IPS-NIHi7 (cell line): ENCODE measurements at regions not wholly inside any gene's neighbourhood (a gene's known extent, or its start where the extent isn't known, plus 50 kb on each side); places are given as distances from the start of the nearest gene placed in this dataset.
"Not testable (repeated sequence)": the region's sequence is repeated elsewhere in the genome, so short reads cannot be mapped to it uniquely, and the experiment has no call there.

Experiments used
- DNase-seq: peaks from one replicate; pipeline ENCODE4 v3.0.0; 2012; ENCODE audit warnings: mixed read lengths; ENCODE audit errors: extremely low spot score

DNA sequence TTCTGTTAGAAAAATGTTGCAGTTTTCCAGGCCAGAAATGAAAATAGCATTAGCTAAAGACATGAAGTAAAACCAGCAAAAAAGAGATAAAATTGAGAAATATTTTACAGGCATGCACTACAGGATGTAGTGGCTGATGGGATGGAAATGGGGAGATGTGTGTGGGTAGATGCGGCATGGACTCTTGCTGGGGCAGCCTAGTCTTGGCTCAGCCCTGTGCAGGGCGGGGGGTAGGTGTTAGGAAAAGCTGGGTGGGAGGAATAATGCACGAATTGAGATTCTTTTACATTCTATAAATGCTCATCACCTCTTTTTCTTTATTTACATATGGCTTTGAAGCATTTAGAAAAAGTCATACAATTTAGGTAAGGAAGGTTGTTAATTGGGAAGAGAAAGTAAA is 334.2 kb downstream of the NUP35 start:
- no peak for DNase-seq

DNA sequence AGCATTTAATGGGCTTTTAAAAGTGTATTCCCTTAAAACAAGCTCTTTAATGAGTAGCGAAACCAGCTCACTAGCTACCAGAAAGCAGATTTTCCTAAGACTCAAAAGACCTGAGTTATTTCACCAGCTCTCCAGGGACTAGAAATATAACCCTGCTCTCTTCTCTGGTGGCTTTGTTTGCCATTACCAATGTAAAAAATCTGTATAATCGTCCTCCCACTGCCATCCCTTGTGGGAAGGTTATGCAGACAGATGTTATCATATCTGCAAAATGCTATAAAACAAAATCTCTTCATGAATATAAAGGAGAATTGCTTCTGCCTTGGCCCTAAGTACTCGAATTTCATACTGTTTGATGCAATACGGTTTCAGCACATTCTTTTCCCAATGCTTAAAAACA is 335.2 kb downstream of the NUP35 start:
- no peak for DNase-seq

DNA sequence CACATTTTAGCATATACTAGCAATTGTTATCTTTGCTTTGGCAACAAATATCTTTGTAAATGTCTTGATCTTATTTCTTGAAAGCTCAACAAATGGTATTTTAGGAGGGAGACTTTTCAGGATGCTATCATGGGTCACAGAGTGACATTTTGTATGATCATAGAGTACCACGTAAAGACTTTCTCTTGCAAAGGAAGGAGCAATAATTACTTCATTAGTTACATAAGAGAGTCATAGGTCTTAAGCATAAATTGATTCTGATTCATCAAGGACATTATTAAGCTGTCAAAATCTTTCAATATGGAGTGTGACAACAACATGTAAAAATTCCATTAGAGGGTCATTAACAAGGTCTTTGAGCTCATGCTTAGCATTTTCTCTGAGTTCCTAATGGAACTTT is 339.6 kb downstream of the NUP35 start:
- DNase-seq: no peak

DNA sequence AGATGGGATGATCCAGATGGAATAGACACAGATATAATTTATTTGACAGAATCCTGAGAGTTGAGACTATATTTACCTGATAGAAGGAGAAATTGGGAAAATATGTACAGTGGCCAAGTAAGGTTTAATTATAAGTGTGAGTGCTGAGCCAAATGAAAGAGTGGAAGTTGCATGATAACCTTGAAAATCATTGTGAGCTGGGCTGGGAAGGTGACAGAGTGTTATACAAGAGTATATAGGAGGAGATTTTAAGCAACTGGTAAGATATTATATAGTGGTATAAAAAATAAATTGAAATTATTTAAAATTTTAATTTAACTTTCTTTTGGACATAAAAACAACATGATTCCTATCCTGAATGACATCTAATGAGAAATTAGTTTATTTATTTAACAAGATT is 340.8 kb downstream of the NUP35 start:
- no peak for DNase-seq

DNA sequence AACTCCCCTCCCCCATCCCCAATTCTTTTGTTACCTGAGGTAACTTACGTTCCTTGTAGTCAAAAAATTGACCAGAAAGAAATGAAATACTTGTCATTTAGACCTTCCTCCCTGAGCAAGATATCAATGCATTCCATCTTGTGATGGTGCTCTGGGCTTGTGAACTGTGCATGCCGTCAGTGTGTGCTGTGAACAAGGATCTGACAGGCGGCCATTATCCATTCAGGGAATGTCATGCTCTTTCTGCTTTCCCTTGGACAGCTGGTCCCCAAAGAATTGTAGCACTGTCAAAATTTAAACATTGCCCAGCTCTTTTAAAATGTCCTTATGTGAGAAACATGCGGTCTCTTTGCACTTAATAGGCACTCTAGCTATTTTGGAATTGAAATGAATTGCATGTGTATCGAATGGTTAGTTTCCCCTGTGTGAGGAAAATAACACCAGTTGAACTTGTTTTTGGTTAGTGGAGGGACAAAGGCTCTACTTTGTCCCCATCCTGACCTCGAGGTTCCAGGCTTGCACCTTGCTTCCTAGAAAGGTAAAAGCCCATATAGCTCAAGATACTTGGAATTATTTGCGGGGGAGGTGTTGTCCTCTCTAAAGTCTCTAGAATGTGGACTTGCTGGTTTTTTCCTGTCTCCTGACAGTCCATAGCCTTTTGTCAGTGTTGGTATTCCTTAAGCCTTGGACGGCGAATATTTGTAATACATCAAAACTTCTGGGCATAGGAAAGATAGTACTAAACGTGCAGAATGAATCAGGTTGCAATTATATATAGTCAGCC is 350.9 kb downstream of the NUP35 start:
- DNase-seq: no peak

DNA sequence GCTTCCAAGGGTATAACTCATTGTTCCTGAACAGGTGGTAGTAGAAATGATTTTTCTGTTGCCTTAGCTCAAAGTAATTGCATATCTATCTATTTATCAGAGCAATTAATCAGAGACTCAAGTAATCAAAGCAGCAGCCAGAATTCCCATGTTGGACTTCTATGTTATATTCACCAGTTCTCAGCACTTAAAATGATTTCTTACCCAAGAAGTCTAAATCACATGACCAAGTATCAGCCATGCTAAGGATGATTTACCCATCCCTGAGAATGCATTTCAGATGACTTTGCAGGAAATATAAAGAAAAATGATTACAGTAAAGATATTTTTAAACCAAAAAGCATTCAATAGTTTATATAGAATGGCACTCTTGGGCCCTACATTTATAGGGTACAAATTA is 352.2 kb downstream of the NUP35 start:
- no peak for DNase-seq

DNA sequence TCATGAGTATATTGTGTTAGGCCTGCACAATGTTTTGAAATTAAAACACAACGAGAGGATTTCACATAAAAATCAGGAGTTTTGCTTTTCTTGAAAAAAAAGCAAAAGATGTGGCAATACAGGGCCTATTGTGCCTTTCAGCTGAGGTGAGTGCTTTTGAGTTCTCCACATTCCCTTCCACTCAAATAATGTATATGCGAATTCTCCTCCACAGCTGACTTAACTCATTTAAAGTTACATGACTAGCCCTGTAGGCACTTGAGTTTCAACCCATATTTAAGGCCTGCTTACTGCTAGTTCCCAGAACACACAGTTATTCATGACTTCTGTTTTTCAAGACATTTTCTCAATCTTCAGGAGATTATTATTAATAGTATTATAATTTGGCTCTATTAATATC is 353.1 kb downstream of the NUP35 start:
- DNase-seq: no peak

DNA sequence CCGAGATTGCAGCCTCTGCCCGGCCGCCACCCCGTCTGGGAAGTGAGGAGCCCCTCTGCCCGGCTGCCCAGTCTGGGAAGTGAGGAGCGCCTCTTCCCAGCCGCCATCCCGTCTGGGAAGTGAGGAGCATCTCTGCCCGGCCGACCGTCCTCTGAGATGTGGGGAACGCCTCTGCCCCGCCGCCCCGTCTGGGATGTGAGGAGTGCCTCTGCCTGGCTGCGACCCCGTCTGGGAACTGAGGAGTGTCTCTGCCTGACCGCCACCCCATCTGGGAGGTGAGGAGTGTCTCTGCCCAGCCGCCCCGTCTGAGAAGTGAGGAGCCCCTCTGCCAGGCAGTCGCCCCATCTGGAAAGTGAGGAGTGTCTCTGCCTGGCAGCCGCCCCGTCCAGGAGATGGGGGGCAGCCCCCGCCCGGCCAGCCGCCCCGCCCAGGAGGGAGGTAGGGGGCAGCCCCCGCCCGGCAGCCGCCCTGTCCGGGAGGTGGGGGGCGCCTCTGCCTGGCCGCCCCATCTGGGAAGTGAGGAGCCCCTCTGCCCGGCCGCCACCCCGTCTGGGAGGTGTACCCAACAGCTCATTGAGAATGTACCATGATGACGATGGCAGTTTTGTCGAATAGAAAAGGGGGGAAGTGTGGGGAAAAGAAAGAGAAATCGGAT is 354.8 kb downstream of the NUP35 start:
- DNase-seq: not testable (repeated sequence)

DNA sequence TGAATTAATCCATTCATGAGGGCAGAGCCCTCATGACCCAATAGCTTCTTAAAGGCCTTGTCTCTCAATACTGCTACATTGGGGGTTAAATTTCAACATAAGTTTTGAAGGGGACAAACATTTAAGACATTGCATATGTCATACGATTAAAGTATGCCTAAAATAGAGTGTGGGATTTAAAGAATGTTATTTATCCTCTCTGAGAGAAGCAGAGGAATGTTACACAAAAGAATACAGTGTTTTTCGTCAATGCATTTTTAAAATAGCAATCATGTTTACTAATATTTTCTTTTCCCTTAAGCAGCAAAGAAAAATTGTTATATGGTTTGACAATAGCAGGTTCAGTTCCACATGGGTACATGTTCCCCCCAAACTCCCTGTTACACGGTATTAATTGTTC is 363.1 kb downstream of the NUP35 start:
- DNase-seq: no peak

DNA sequence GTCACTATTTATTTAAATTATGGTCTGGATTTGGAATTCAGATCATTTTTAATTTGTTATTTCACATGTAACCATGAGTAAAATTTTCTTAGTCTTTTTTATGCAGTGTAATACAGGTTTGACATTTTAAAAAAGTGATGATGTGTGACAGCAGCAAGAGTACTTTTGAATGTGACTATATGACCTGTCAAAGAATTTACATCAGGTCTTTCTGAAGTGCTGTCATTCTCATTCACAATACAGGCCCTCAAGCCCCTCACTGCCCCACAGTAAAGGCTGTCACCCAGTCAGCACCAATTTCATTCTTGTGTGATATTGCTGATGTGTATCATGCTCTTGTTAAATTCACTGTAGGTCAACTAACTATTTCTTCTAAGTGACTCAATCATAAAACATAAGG is 364.2 kb downstream of the NUP35 start:
- DNase-seq: no peak

DNA sequence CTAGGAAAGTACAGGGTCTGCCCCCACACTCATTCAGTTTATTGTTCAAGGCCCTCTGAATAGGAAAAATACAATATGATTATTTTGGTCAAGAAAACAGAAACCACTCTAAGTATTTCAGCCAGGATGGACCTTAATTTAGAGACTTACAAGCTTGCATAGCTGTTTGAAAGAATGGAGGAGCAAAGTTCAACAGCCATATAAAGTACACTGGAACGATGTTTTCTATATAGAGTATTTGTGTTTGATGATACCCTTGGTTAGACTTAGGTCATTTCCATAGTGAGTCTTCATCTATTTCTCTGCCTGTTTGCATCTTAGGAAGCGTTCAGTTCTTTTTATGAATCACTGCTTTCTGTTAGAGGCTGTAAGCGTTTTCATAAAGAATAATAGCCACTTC is 366.2 kb downstream of the NUP35 start:
- no peak for DNase-seq

DNA sequence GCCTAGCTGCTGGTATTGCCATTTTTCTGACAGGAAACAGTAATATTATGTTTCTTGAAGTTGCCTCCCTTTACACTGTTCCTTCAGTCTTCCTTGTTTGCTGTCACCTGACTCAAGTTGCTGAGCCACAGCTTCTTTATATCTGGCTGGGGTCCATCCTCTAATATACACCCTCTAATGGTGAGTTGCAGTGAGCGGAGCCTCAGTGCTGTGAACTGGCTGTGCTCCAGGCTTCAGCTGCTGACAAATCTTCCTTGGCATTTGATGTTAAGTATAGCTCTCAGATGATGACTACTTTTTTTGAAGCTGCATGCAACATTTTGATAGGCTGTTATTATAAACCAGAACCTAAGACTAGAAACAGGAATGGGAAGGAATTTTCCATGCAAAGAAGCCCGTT is 366.7 kb downstream of the NUP35 start:
- DNase-seq: no peak

DNA sequence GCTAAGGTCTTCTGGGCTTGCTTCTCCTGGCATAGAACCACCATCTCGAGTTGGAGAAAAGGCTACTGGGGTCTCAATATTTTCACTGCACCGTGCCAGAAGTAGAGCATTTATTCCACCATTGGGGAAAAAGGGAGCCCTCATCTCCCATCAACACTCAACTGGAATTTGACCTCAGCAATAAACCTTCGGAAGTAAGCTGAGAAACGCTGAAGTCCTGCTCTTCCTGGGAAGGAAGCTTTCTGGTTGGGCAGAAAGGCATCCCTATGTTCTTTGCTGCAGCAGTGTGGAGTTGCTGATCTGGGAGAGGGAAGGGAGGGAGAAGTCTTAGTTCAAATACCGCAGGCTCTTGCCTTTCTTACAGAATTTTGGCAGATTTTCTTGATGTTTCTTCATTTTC is 368.8 kb downstream of the NUP35 start:
- no peak for DNase-seq

DNA sequence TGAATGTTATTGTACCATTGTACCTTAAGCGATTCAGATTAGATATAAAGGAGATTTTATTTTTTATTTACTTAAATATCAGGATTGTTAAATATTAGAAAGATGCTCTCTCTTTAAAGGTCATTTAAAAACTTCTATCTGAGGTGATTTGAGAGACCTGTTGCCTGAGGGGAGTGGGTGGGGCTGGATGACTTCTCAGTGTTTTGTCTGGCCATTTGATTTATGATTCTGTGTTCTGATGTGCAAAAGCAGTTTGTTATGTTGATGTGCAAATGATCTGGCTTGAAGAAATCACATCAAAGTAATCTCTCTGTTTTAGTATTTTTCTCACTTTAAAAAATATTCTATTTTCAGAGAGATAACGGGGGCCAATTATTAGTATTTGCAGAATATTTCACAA is 370.8 kb downstream of the NUP35 start:
- DNase-seq: no peak

DNA sequence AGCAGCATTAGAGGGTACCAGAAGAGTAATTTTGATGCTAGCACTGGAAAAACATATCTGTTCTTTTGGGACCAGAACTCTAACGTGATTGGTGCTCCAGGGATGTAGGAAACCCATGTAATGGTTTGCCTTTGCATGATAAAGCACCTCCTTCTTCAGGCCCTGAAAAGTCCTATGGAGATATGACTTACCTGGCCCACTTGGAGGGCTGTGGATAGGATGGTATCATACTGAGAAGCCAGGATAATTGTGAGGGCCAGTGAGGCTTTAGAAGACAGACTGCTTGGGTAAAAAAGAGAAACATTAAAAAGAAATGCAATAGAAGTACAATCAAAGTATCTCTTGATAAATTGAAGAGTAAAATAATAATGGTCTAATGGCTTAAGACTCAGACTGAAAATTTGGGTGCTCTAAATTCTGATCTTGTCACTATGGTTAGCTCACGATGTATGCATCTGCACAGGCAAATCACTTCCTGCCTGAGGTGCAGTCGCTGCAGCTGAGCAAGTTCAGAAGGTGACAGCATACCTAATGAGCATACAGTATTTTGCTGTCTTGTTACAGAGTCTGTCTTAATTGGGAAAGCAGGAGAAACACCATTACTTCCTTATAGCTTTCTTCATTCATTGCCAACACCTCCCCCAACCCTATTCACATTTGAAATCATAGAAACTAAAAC is 371.5 kb downstream of the NUP35 start:
- DNase-seq: no peak

DNA sequence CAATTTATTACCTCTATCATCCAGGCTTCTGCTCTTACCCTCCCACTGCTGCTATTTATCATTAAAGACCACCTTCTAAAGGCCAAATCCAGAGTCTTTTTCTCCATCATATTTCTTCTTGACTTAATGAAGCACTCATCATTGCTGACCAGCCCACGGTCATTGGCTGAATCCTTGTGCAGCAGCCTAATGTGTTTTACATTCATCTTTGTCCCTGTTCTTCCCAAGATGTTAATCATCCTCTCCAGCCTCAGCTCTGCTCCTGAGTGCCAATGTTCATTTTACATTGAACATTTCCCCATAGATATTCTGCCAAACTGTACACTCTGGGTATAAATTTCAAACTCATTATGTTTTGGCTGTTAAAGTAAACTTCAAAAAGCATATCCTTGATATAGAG is 373.6 kb downstream of the NUP35 start:
- DNase-seq: no peak

DNA sequence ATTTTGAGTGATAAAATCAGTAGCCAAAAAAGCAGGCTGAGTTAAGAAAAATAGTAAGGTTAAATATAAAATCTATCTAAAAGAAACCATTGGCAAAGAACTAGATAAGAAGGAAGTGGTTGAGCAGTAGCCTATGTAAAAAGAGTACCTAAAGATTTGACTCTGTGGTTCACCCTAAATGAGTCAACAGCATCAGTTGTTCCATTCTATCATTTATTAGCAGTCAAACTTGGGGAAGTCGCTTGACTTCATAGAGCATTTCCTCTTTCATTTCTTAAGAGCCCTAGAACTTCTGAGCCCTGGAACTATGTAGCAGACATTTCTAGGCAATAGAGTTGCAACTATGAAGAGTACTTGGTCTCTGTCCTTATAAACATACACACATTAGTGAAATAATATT is 381.7 kb downstream of the NUP35 start:
- DNase-seq: no peak

DNA sequence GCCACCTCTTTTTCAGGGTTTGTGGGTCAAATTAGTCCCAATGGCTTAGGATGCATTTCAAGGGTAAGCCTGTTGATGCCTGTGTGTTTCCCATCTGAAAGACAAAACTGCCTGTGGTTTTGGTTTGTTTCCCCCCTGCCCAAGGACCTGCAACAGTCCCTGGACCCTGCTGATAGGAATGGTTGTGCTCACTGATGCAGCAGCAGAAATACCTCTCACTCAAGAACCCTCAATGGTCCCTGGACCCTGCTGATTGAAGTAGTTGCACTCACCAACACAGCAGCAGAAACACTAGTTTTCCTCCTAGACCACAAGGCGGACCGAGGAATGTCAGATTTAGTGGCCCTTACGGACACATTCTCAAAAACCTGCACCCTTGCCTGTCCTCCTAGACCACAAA is 386.9 kb downstream of the NUP35 start:
- no peak for DNase-seq

DNA sequence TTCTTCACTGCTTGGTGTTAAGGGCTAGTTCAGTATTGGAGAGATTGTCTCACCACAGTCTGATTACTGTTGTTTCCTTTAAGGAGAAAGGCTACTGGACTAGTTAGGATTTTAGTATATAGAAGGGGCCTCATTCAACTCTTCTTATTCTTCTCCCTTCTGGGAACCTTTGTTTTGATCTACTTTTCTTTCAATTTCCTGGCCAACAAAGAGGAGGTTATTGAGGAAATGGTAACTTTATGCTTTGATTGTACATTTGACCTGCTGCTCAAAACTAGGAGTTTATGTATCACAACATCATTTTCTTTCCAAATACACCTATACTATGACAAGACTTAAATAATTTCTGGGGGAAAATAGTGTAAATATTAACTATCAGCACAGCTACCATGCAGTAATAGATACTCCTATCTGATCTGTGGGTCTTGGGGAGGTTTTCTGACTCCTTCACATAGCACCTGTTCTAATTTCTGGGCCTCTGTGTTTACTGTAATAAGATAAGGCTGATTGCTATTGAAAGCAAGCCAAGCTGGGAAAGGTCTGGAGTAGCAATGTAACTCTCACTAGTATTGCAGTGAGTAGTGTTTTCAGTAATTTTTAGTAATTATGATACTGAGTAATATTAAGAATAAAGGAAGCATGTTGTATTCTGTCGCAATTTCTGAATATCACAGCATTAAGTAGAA is 395.3 kb downstream of the NUP35 start:
- DNase-seq: no peak

DNA sequence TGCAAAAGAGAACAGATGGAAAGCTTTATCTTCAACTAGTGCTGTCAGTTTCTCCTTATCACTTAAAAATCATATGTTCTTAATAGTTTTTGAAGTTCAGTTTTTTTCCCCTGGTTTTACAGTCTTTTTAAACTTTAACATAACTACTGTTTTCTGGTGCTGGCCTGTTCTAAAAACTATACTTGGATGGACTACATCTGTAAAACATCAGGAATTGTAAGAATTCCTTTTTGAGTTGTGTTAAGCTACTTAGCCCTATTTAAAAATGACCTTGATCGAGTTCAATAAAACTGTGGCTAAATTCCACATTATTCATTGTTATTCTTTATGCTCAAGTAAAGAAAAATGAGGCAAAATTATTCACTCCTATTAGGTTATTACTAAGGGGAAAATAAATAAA is 397.7 kb downstream of the NUP35 start:
- no peak for DNase-seq

DNA sequence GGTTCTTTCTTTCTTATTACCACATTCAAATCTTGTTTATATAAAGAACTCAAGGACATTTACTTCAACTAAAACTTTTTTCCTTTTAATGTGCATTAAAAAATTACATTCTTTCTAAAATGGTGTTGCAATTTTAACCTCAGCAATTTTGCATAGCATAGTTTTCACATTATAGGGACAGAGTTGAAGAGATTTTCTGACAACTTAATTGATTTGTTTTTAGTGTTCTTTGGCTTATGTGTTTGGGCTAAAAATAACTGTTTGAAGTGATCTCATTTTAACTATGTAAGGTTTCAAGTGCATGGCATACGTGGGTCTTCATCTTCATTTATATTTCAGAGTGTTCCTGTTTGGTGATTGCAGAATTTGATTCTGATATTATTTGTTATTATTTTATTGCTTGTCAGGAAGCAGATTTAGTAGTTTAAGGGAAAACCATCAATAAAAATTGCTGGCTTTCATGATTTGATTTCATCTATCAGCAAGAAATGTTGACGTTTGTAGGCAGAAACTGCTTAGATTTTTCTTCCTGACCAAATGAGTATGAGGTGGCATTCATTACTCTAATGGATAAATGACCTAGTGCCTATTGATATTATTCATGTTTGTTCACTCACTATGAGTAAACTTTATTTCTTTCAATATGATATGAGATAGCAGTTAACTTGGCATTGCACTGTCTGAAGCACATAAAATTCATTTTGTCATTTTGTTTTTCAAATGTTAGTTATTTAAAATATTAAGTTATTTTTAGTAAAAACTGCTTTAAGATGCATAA is 398.4 kb downstream of the NUP35 start:
- DNase-seq: no peak
